ENCODE measurements at regions not wholly inside any gene's neighbourhood (a gene's known extent, or its start where the extent isn't known, plus 50 kb on each side); places are given as distances from the start of the nearest gene placed in this dataset.

DNA sequence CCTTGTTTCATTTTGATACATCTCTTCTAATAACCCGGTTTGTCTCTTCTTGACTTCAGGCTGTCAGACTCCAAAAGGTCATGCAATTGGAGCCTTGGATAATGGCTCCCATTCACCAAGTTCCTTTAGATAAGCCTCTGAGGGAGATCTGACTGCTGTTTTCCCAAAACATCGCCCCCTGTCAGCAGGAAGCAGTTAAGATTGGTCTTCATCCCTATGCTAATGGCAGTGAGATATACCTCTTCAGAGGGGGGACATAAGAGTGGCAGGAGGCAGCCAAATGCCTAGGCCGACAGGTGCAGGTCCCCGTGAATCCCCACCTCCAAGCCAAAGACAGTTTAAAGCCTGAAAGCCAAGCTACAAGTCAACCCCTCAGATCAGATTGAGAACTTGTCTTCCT, 144.6 kb downstream of the WDR11 start:
- TF ChIP-seq, protein P1, sequence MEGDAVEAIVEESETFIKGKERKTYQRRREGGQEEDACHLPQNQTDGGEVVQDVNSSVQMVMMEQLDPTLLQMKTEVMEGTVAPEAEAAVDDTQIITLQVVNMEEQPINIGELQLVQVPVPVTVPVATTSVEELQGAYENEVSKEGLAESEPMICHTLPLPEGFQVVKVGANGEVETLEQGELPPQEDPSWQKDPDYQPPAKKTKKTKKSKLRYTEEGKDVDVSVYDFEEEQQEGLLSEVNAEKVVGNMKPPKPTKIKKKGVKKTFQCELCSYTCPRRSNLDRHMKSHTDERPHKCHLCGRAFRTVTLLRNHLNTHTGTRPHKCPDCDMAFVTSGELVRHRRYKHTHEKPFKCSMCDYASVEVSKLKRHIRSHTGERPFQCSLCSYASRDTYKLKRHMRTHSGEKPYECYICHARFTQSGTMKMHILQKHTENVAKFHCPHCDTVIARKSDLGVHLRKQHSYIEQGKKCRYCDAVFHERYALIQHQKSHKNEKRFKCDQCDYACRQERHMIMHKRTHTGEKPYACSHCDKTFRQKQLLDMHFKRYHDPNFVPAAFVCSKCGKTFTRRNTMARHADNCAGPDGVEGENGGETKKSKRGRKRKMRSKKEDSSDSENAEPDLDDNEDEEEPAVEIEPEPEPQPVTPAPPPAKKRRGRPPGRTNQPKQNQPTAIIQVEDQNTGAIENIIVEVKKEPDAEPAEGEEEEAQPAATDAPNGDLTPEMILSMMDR (IDR thresholded peaks at IDR 0.05; ENCODE audit: insufficient read depth, missing control alignments): no peak
- FAIRE-seq: no peak

DNA sequence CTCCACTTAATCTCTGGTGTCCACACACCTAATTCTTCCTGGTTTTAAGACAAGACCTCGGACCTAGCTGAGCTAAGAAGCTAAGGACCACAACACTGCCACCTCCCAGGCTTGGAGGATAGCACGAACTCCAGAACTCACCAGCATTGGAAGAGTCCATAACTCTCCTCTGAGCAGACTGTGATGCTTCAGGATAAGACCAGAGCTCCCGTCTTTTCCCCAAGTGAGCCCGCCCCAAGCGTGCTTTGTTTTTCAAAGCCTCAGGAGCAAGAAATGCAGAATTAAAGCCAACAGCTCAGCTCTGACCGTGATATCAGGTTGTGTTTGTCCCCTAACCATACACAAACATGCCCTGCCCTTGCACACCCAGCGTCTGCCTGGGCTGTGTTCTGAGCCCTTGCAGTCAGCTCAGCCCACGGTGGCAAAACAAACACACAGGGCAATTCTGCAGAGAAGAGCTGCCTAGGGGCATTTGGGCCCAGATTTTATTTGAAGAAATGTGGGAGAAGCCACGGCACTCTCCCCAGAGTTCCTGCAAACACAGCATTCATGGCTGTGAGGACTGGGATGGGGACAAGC, 145.4 kb downstream of the WDR11 start:
- FAIRE-seq: no peak
- TF ChIP-seq, protein P1 (IDR thresholded peaks at IDR 0.05; ENCODE audit: insufficient read depth, missing control alignments): no peak
- no peak for DNase-seq (ENCODE audit: insufficient read length, low spot score)

More for the DNA sequence above, 144.6 kb downstream of the WDR11 start:
- no peak for DNase-seq (ENCODE audit: insufficient read length, low spot score)

DNA sequence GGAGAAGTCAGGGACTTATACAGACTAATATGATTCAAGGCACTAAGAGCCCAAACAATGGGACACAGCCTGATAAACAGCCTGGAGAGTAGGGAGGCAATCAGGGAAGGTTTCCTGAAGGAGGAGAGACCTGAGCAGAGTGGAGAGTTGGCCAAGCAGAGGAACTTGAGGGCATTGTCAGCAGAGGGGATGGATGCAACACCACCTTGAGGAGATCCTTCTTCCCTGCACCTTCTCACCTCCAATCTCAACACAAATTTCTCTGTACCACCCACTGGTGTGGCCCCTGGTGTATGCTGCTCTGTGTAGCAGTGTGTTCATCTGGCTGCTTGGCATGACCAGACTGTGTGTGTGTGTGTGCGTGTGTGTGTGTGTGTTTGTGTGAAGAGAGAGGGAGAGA, 146.2 kb downstream of the WDR11 start:
- TF ChIP-seq, protein P1 (IDR thresholded peaks at IDR 0.05; ENCODE audit: insufficient read depth, missing control alignments): no peak
- no peak for FAIRE-seq
- DNase-seq (ENCODE audit: insufficient read length, low spot score): no peak

DNA sequence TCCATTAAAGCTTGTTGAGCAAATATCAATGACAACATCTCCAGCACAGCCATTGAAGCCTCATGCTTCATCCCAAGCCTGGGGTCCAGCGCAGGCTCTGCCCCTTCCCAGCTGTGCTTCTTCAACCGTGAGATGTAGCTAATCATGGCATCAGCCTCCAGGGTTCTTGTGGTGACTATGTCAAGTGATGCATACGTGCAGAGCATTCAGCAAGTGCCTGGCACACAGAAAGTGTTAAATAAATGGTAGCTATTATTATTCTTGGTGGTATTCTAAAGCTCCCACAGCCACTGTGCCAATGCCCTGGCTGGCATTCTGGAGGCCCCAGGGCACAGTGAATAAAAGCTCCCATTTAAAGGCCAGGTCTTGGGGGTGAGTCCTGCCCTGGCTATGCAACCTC, 146.6 kb downstream of the WDR11 start:
- FAIRE-seq (no peak), DNase-seq (ENCODE audit: insufficient read length, low spot score) (no peak)
- TF ChIP-seq, protein P1 (IDR thresholded peaks at IDR 0.05; ENCODE audit: insufficient read depth, missing control alignments): no peak

DNA sequence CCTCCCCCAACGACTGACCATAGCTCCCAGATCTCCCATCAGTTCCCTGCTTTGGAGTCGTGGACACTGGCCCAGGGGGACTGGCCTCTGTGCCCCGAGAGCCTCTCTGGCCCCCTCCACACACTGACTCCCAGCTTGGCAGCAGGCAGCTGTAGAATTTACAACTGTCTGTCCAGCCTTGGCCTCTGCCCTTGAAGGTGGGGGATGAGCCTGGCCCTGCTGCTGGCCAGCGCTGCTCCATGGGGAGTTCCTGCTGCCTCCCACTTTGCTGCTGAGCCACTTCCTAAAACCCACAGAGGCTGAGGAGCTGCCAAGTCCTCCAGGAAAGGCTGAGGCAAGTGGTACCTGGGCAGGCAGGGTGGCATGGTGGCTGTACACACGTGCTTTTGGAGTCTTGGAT, 147.1 kb downstream of the WDR11 start:
- no peak for DNase-seq (ENCODE audit: insufficient read length, low spot score)
- TF ChIP-seq, protein P1 (IDR thresholded peaks at IDR 0.05; ENCODE audit: insufficient read depth, missing control alignments): no peak
- FAIRE-seq: no peak

DNA sequence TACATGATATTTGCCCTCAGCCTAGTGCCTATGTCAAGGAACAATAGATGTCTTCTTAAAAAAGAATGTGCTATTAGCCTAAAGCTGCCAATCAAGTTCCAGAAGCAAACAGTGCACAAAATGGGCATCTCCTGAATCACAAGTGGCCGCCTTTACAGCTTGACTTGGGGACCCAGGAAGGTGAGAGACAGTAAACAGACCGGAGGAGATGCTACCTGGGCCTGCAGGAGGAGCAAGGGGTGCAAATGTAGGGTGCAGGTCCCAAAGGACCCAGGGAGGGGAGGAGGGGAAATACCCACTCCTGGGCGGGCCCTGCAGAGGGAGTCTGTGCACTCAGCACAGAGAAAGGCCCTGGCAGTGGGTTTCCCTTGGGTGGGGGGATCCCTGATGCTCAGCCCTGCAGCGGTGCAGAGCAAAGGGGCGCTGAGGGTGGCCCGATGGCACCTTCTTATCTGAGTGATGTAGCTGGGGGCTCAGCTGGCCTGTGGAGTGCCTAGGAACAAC, 147.7 kb downstream of the WDR11 start:
- FAIRE-seq (no peak), DNase-seq (ENCODE audit: insufficient read length, low spot score) (no peak)
- TF ChIP-seq, protein P1 (IDR thresholded peaks at IDR 0.05; ENCODE audit: insufficient read depth, missing control alignments): no peak

DNA sequence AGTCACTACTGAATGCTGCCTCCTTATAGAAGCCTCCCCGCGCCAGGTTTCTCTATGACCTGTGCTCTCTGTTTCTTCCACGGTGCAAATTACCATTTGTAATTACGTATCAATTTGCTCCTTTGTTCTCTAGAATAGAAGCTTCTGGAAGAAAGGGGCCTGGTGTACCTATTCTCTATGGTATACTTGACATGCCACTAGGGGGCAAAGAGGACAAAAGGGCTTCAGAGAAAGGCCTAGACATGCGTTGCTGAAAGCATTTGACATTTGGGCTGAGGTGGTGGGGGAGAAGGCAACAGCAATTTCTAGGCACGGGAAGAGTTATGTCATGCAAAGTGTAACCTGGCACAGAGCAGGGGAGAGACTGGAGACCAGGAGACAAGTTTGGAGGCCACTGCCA, 148.7 kb downstream of the WDR11 start:
- FAIRE-seq (no peak), DNase-seq (ENCODE audit: insufficient read length, low spot score) (no peak)
- TF ChIP-seq, protein P1 (IDR thresholded peaks at IDR 0.05; ENCODE audit: insufficient read depth, missing control alignments): no peak
